Thyroid gland (tissue), 4 donors: ENCODE measurements at regions not wholly inside any gene's neighbourhood (a gene's known extent, or its start where the extent isn't known, plus 50 kb on each side); places are given as distances from the start of the nearest gene placed in this dataset.

Experiments
- DNase-seq, 2 donors: peaks; one replicate each; pipeline ENCODE4 v3.0.0-alpha.2; 2019
- H3K27ac ChIP-seq, 3 donors: fragments of 200-600 bp; sonication (generic); 1 replicate in 2 of 3; 2 replicates in 1 of 3; pipeline ENCODE4 v1.5.1; 2016 to 2019; ENCODE audit warnings: mild to moderate bottlenecking in 1 of 3, moderate library complexity in 1 of 3
- H3K27me3 ChIP-seq: fragments of 200-600 bp; sonication (generic); one replicate; pipeline ENCODE4 v1.5.1; 2019
- H3K36me3 ChIP-seq, 2 donors: fragments of 200-600 bp; sonication (generic); one replicate each; pipeline ENCODE4 v1.5.1; 2016 to 2019
- H3K4me1 ChIP-seq, 2 donors: fragments of 200-600 bp; sonication (generic); one replicate each; pipeline ENCODE4 v1.5.1; 2017 to 2019
- H3K4me3 ChIP-seq, 3 donors: fragments of 200-600 bp; sonication (generic); replicated peaks in 1 of 3; 1 replicate in 2 of 3; 2 replicates in 1 of 3; pipeline ENCODE4 v1.5.1; 2016; ENCODE audit warnings: mild to moderate bottlenecking in 1 of 3
- H3K9me3 ChIP-seq: fragments of 200-600 bp; sonication (generic); one replicate; pipeline ENCODE4 v1.5.1; 2017
- CTCF ChIP-seq, 6 experiments: fragments of 200-600 bp in 3 of 6; fragments of 450-650 bp in 3 of 6; sonication (generic) in 3 of 6; IDR thresholded peaks; one replicate each; pipeline ENCODE4 v1.5.1; 2016 to 2019; ENCODE audit warnings: antibody characterized with exemption in 6 of 6, mild to moderate bottlenecking in 2 of 6, inconsistent platforms in 1 of 6, moderate library complexity in 1 of 6
- POLR2A ChIP-seq, 2 donors: fragments of 450-650 bp; IDR thresholded peaks; one replicate each; pipeline ENCODE4 v1.6.1; 2017; ENCODE audit warnings: antibody characterized with exemption in 2 of 2, mild to moderate bottlenecking in 2 of 2, moderate library complexity in 1 of 2
- WGBS, 2 donors: methylation state at CpG; one replicate each; pipeline ENCODE4 v1.1.5; 2017; 5-methylcytosine and 5-hydroxymethylcytosine counted together
- intact Hi-C: fragments of 100-400 bp; cut with DNase I; formaldehyde crosslinking; loops from one replicate; pipeline ENCODE4 v1.15.1; 2023

DNA sequence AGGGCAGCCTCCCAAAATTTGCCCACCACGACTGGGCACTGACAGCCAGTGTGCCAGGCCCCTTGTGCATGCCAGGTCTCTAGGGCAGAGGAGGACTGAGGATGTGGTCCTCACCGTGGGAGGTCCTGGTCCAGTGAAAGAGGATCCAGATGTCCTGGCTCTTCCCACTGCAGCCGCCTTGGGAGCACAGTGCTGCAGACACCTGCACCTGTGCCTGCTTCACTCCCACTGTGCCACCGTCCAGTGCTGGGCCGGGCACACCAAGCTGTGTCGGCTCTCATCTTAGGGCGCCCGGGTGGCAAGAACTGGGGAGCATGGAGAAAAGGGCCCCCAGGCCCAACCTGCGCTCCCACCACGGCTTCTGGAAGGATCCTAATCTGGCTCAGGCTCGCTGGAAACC, 1147.1 kb downstream of the BRD1 start:
- TF ChIP-seq CTCF (IDR thresholded peaks at IDR 0.05) (no peak), POLR2A (IDR thresholded peaks at IDR 0.05) (no peak)
- intact Hi-C loops = no loop called here
- H3K4me3 ChIP-seq = no peak overlapping the region

DNA sequence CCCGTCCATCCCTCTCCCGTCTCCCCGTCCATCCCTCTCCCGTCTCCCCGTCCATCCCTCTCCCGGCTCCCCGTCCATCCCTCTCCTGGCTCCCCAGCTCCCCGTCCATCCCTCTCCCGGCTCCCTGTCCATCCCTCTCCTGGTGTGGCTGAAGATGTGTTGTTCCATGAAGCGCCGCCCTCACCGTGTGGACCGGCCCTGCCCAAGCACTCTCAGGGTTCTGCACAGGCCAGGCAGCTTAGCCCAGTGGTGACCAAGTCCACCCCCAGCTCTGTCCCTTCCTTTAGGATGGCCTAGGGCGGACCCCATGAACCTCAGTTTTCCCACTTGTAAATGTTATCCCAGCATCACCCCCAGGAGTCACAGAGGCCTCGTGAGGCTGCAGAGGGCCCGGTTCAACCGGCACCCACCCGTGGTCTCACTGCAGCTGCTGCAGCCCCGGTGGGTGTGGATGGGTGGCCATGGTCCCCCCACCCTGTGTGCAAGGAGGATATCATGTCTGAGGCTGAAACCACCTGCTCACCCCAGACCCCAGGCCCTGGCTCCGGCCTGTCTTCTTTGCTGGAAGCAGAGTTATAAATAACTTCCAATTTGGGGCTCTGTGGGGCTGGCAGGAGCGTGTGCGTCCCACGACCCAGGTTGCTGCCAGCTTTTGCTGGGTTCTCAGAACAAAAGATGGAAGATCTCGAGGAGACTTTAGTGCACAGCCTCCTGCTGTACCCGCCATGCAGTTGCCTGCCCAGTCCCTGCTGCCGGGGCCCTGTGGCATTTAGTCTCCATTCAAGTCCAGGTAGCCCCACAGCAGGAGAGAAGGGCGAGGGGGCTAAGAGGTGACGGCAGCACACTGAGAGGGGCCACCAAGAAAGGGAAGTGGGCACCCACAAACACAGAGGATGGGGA, 1147.8 kb downstream of the BRD1 start:
- no peaks in the 10 kb centered on the region for H3K4me1 ChIP-seq
- no peak overlapping the region for H3K4me3 ChIP-seq
- 79 to 88% methylated on average over 19 to 28 of the region's 28 CpGs for WGBS, 2 donors
- no peaks in the 10 kb centered on the region for H3K27me3 ChIP-seq
- no peaks in the 10 kb centered on the region for H3K9me3 ChIP-seq
- H3K27ac ChIP-seq = no peak overlapping the region
- intact Hi-C loops = no loop called here
- DNase-seq = no peak
- TF ChIP-seq POLR2A (IDR thresholded peaks at IDR 0.05) (no peak), CTCF (IDR thresholded peaks at IDR 0.05) (no peak)
- no peaks in the 10 kb centered on the region for H3K36me3 ChIP-seq

More for the DNA sequence above, 1147.1 kb downstream of the BRD1 start:
- no peak for DNase-seq
- WGBS, 2 donors = 81 to 91% methylated on average over 5 to 8 of the region's 11 CpGs
- Histone ChIP-seq H3K36me3 (no peaks in the 10 kb centered on the region), H3K27me3 (no peaks in the 10 kb centered on the region), H3K4me1 (no peaks in the 10 kb centered on the region), H3K27ac (no peak overlapping the region), H3K9me3 (no peaks in the 10 kb centered on the region)

- Histone ChIP-seq H3K9me3 (no peaks in the 10 kb centered on the region), H3K4me3 (no peak overlapping the region), H3K27ac (no peak overlapping the region), H3K36me3 (no peaks in the 10 kb centered on the region), H3K27me3 (no peaks in the 10 kb centered on the region), H3K4me1 (no peaks in the 10 kb centered on the region)
- WGBS, 2 donors = 71 to 79% methylated on average over 32 to 38 of the region's 38 CpGs
- no peak for DNase-seq
- intact Hi-C loops = no loop called here
- TF ChIP-seq CTCF (IDR thresholded peaks at IDR 0.05) (no peak), POLR2A (IDR thresholded peaks at IDR 0.05) (no peak)
These were observed 1149.2 kb downstream of the BRD1 start for GRCh38 chr22:48678171-48679135.

DNA sequence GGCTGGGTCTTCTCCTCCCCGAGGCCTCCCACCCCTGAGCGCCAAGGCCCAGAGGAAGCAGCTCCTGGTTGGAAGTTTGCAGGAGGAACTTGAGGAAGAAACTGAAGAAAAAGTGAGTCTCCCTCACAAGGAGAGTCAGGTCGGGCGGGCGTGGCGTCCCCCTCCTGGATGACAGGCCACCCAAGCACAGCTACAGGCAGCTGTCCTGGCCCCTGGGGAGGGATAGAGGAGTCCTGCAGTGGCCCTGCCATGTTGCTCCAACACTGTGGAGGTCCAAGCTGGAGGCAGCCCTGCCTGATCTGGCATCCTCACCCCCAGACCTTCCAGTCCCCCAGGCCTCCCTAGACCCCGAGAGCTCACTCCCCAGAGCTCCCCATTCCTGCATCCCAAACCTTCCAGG, 1150.1 kb downstream of the BRD1 start:
- DNase-seq = no peak
- TF ChIP-seq POLR2A (IDR thresholded peaks at IDR 0.05) = no peak
- TF ChIP-seq CTCF (IDR thresholded peaks at IDR 0.05) = no peak
- 79 to 80% methylated on average over 1 to 6 of the region's 7 CpGs for WGBS, 2 donors
- Histone ChIP-seq H3K4me3 (no peak overlapping the region), H3K27me3 (no peaks in the 10 kb centered on the region), H3K4me1 (no peaks in the 10 kb centered on the region), H3K9me3 (no peaks in the 10 kb centered on the region), H3K27ac (no peak overlapping the region), H3K36me3 (no peaks in the 10 kb centered on the region)
- intact Hi-C loops = no loop called here
